ENCODE measurements at regions not wholly inside any gene's neighbourhood (a gene's known extent, or its start where the extent isn't known, plus 50 kb on each side); places are given as distances from the start of the nearest gene placed in this dataset.
A peak's percentile ranks its signal among the peaks of the same experiment; 100 is the strongest.

- no peak for TF ChIP-seq ZBTB39 (CRISPR knock-in tag; IDR thresholded peaks at IDR 0.05)
- peak; percentile 57 for TF ChIP-seq CREM (IDR thresholded peaks at IDR 0.05)
- no peak for TF ChIP-seq CREM (CRISPR knock-in tag; IDR thresholded peaks at IDR 0.05)
- no peak for TF ChIP-seq ZNF326 (CRISPR knock-in tag; IDR thresholded peaks at IDR 0.05; ENCODE audit: borderline replicate concordance)
- TF ChIP-seq ZFYVE20 (CRISPR knock-in tag; IDR thresholded peaks at IDR 0.05; ENCODE audit: borderline replicate concordance, low read depth): no peak
- TF ChIP-seq MXI1 (IDR thresholded peaks at IDR 0.05; ENCODE audit: borderline replicate concordance, low read depth, low read length): peak; percentile 77; the same call in 1 of the 3 replicates
- peak; percentile 88 for TF ChIP-seq ZNF772 (CRISPR knock-in tag; IDR thresholded peaks at IDR 0.05)
- TF ChIP-seq, protein P1, sequence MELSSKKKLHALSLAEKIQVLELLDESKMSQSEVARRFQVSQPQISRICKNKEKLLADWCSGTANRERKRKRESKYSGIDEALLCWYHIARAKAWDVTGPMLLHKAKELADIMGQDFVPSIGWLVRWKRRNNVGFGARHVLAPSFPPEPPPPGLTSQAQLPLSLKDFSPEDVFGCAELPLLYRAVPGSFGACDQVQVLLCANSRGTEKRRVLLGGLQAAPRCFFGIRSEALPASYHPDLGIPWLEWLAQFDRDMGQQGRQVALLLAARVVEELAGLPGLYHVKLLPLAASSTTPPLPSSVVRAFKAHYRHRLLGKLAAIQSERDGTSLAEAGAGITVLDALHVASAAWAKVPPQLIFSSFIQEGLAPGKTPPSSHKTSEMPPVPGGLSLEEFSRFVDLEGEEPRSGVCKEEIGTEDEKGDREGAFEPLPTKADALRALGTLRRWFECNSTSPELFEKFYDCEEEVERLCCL (CRISPR knock-in tag; IDR thresholded peaks at IDR 0.05; ENCODE audit: borderline replicate concordance): no peak; the same call in 1 of the 2 replicates
- TF ChIP-seq THAP8 (CRISPR knock-in tag; IDR thresholded peaks at IDR 0.05; ENCODE audit: borderline replicate concordance): peak; percentile 85; the same call in 1 of the 2 replicates
- TF ChIP-seq CBX5 (CRISPR knock-in tag; IDR thresholded peaks at IDR 0.05; ENCODE audit: borderline replicate concordance): peak; percentile 64; the same call in 1 of the 2 replicates
- TF ChIP-seq NAIF1 (CRISPR knock-in tag; IDR thresholded peaks at IDR 0.05; ENCODE audit: borderline replicate concordance): no peak
- TF ChIP-seq ZNF296 (CRISPR knock-in tag; conservative IDR thresholded peaks at IDR 0.05): no peak
- TF ChIP-seq HNRNPH1 (optimal IDR thresholded peaks at IDR 0.05; ENCODE audit: low read depth, low read length): no peak
- TF ChIP-seq ZNF703 (CRISPR knock-in tag; IDR thresholded peaks at IDR 0.05; ENCODE audit: borderline replicate concordance): no peak
- peak; percentile 25; the same call in 1 of the 2 replicates for TF ChIP-seq SIX4 (CRISPR knock-in tag; IDR thresholded peaks at IDR 0.05)
- peak; percentile 49; the same call in 1 of the 2 replicates for TF ChIP-seq ZBTB33 (CRISPR knock-in tag; IDR thresholded peaks at IDR 0.05)
- TF ChIP-seq, protein P2, sequence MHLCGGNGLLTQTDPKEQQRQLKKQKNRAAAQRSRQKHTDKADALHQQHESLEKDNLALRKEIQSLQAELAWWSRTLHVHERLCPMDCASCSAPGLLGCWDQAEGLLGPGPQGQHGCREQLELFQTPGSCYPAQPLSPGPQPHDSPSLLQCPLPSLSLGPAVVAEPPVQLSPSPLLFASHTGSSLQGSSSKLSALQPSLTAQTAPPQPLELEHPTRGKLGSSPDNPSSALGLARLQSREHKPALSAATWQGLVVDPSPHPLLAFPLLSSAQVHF (CRISPR knock-in tag; IDR thresholded peaks at IDR 0.05): no peak
- TF ChIP-seq ZNF563 (CRISPR knock-in tag; IDR thresholded peaks at IDR 0.05): no peak
- no peak for TF ChIP-seq ZNF740 (CRISPR knock-in tag; IDR thresholded peaks at IDR 0.05)
- TF ChIP-seq BRCA1 (CRISPR knock-in tag; IDR thresholded peaks at IDR 0.05): peak; percentile 55; the same call in 1 of the 2 replicates
- TF ChIP-seq, protein P3, sequence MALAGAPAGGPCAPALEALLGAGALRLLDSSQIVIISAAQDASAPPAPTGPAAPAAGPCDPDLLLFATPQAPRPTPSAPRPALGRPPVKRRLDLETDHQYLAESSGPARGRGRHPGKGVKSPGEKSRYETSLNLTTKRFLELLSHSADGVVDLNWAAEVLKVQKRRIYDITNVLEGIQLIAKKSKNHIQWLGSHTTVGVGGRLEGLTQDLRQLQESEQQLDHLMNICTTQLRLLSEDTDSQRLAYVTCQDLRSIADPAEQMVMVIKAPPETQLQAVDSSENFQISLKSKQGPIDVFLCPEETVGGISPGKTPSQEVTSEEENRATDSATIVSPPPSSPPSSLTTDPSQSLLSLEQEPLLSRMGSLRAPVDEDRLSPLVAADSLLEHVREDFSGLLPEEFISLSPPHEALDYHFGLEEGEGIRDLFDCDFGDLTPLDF (CRISPR knock-in tag; IDR thresholded peaks at IDR 0.05): no peak
Measured at GRCh38 chr6:138572167-138572875, 73.0 kb upstream of the NHSL1 start (continued).
